Kidney (tissue), 13 donors: ENCODE measurements at regions not wholly inside any gene's neighbourhood (a gene's known extent, or its start where the extent isn't known, plus 50 kb on each side); places are given as distances from the start of the nearest gene placed in this dataset.

Experiments used
- DNase-seq, 5 donors: peaks; one replicate each; pipeline ENCODE4 v3.0.0-alpha.2; 2013 to 2020
- FAIRE-seq: peaks from 2 replicates; lab custom pipeline; 2012; peaks lifted over from hg19 to GRCh38; lab: Jason Lieb, UNC
- H3K27ac ChIP-seq, 2 donors: one replicate each; pipeline ENCODE4 v1.7.0; 2013; ENCODE audit warnings: low read depth in 2 of 2, low read length in 2 of 2, inconsistent platforms in 1 of 2
- H3K27me3 ChIP-seq: one replicate; pipeline ENCODE4 v1.7.1; 2013; ENCODE audit warnings: low read length, inconsistent platforms; ENCODE audit not compliant: control insufficient read depth, insufficient read depth
- H3K36me3 ChIP-seq, 3 donors: one replicate each; pipeline versions ENCODE4 v1.7.0 to v1.7.1; 2013; ENCODE audit warnings: low read length in 3 of 3, control low read depth in 1 of 3, inconsistent platforms in 1 of 3; ENCODE audit not compliant: insufficient read depth in 3 of 3, control insufficient read depth in 2 of 3
- H3K4me1 ChIP-seq, 3 donors: one replicate each; pipeline versions ENCODE4 v1.7.0 to v1.7.1; 2013; ENCODE audit warnings: low read length in 3 of 3, inconsistent platforms in 1 of 3, low read depth in 1 of 3; ENCODE audit not compliant: control insufficient read depth in 2 of 3, insufficient read depth in 2 of 3
- H3K4me3 ChIP-seq, 3 donors: one replicate each; pipeline versions ENCODE4 v1.7.0 to v1.8.1; 2013; ENCODE audit warnings: low read length in 3 of 3, control low read depth in 1 of 3, inconsistent platforms in 1 of 3
- H3K9ac ChIP-seq, 3 donors: one replicate each; pipeline versions ENCODE4 v1.7.0 to v1.7.1; 2013; ENCODE audit warnings: low read length in 3 of 3, control low read depth in 1 of 3, inconsistent platforms in 1 of 3
- H3K9me3 ChIP-seq, 3 donors: one replicate each; pipeline versions ENCODE4 v1.7.0 to v1.7.1; 2013; ENCODE audit warnings: low read length in 3 of 3, control low read depth in 1 of 3, inconsistent platforms in 1 of 3; ENCODE audit not compliant: control insufficient read depth in 2 of 3, insufficient read depth in 1 of 3
- CTCF ChIP-seq: IDR thresholded peaks from 3 replicates; pipeline ENCODE4 v1.5.1; 2012; ENCODE audit warnings: mild to moderate bottlenecking, moderate library complexity, borderline replicate concordance; ENCODE audit not compliant: insufficient read depth; ENCODE audit errors: extremely low read depth
- intact Hi-C: fragments of 100-400 bp; cut with DNase I; formaldehyde crosslinking; loops from one replicate; pipeline ENCODE4 v1.11.1; 2022
- donor health status: control.
- donor health status: control.
- donor health status: control.
- donor health status: control.
- donor health status: control.
- donor health status: DM: yes; HTN: yes; CAD: no.
- donor health status: Normal renal cell carcinoma (clear cell type).

GRCh38 chr6:50116390-50116789 lies 66.7 kb upstream of the DEFB112 start:
- no peak overlapping the region for H3K4me3 ChIP-seq
- DNase-seq (no peak), FAIRE-seq (no peak)
- no peaks in the 10 kb centered on the region for H3K9me3 ChIP-seq
- H3K27ac ChIP-seq: no peak overlapping the region
- no peaks in the 10 kb centered on the region for H3K4me1 ChIP-seq
- H3K9ac ChIP-seq: no peak overlapping the region
- no peak for TF ChIP-seq CTCF
- intact Hi-C loops: no loop called here
- no peaks in the 10 kb centered on the region for H3K27me3 ChIP-seq
- no peaks in the 10 kb centered on the region for H3K36me3 ChIP-seq

- H3K36me3 ChIP-seq: no peaks in the 10 kb centered on the region
- intact Hi-C loops: no loop called here
- DNase-seq: no peak
- no peak overlapping the region for H3K4me3 ChIP-seq
- no peak for TF ChIP-seq CTCF
- H3K9ac ChIP-seq: no peak overlapping the region
- no peak overlapping the region for H3K27ac ChIP-seq
- no peak for FAIRE-seq
- H3K9me3 ChIP-seq: no peaks in the 10 kb centered on the region
- no peaks in the 10 kb centered on the region for H3K27me3 ChIP-seq
- H3K4me1 ChIP-seq: no peaks in the 10 kb centered on the region
Measured at GRCh38 chr6:50116797-50117542, 67.2 kb upstream of the DEFB112 start.

GRCh38 chr6:50120300-50120699 lies 70.6 kb upstream of the DEFB112 start:
- Histone ChIP-seq H3K9me3 (no peaks in the 10 kb centered on the region), H3K27ac (no peak overlapping the region), H3K27me3 (no peaks in the 10 kb centered on the region), H3K36me3 (no peaks in the 10 kb centered on the region), H3K9ac (no peak overlapping the region), H3K4me1 (no peaks in the 10 kb centered on the region), H3K4me3 (no peak overlapping the region)
- no peak for DNase-seq
- no peak for TF ChIP-seq CTCF
- FAIRE-seq: no peak
- intact Hi-C loops: no loop called here

GRCh38 chr6:50123688-50124087 lies 74.0 kb upstream of the DEFB112 start:
- no peaks in the 10 kb centered on the region for H3K4me1 ChIP-seq
- no peaks in the 10 kb centered on the region for H3K9me3 ChIP-seq
- intact Hi-C loops: no loop called here
- H3K4me3 ChIP-seq: no peak overlapping the region
- H3K27me3 ChIP-seq: no peaks in the 10 kb centered on the region
- no peak for TF ChIP-seq CTCF
- no peak for DNase-seq
- FAIRE-seq: no peak
- H3K27ac ChIP-seq: no peak overlapping the region
- no peaks in the 10 kb centered on the region for H3K36me3 ChIP-seq
- no peak overlapping the region for H3K9ac ChIP-seq
